ENCODE measurements at regions not wholly inside any gene's neighbourhood (a gene's known extent, or its start where the extent isn't known, plus 50 kb on each side); places are given as distances from the start of the nearest gene placed in this dataset.
"Not testable (repeated sequence)": the region's sequence is repeated elsewhere in the genome, so short reads cannot be mapped to it uniquely, and the experiment has no call there.

DNA sequence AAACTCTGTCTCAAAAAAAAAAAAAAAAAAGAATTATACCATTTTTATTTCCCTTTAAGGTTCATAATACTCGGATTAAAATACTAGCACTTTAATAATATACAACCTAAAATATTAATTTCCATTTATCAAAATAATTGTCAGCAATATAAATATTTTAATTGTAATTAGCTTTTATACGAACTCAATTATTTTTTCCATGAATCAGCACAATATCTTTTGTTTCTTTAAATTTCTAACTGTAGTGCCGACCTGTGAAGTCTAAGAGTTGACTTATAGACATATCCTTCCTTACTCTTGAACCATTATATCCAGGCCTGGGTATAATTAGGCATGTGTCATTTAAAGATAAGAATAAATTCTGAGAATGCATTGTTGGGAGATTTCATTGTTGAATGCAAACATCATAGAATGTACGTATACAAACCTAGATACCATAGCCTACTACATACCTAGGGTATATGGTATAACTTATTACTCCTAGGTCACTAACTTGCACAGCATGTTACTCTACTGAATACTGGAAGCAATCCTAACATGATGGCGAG lies 996.7 kb upstream of the TMPRSS15 start:
- no peak for DNase-seq (ENCODE audit: low spot score)

DNA sequence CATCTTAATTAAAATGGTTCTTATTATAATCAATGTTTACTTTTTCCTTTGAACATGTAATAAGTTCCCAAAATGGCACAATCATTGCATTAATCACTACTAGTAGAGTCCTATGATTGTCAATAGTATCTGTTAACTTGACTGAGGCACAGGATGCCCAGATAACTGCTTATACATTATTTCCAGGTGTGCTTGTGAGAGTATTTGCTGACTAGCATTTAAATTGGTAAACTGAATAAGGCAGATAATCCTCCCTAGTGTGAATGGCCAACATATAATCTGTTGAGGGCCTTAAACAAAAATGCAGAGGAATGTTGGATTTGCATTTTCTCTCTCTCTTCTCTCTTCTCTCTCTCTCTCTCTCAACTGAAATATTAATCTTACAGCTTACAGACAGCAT lies 999.3 kb upstream of the TMPRSS15 start:
- no peak for DNase-seq (ENCODE audit: low spot score)

DNA sequence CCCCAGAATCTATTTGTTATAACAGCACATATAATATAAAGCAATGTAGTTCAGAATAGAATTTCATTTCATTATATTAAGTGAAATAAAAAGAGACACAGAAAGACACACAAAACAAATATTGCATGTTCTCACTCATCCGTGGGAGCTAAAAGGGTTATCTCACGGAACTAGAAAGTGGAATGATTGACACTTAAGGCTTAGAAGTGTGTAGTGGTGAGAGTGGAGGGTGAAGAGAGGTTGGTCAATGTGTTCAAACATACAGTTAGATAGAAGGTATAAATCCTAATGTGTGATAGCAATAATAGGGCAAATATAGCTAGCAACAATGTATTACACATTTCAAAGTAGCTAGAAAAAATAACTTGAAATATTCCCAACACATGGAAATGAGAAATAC lies 1001.7 kb upstream of the TMPRSS15 start:
- no peak for DNase-seq (ENCODE audit: low spot score)

DNA sequence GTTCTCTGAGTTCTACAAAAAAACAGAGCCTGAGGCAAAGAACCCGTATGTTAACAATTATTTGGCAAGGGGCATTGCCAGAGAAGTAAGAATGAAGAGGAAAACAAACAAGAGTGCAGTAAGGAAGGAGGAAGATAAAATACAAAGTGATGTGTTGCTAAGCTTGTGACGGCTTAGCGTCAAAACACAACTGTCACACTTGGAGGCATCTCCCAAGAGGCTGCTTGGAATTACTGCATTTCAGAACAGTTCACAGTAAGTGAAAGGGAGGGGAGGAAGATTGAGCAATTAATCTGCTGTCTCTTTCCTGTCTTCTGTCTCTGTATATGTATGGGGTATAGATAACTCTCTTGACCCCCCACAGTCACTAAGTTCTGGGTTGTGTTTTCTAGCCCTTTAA lies 1017.0 kb upstream of the TMPRSS15 start:
- no peak for DNase-seq (ENCODE audit: low spot score)

DNA sequence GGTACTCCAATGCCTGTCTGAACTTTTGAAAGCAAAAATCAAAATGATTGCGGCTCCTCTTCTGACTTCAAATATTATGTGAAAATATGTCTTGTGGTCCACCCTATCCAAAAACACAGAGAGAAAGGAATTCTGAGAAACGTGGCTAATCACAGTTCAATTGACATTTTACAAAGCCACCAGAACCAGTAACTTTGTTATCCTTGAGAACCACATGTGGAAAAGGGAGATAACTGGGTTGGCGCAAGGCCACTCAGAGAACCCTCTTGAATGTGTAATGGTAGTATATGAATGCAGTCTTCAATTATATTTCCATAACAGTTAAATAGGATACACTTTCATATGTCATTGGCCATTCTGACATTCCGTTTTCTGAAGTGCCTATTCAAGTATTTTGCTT lies 1030.0 kb upstream of the TMPRSS15 start:
- DNase-seq (ENCODE audit: low spot score): no peak

DNA sequence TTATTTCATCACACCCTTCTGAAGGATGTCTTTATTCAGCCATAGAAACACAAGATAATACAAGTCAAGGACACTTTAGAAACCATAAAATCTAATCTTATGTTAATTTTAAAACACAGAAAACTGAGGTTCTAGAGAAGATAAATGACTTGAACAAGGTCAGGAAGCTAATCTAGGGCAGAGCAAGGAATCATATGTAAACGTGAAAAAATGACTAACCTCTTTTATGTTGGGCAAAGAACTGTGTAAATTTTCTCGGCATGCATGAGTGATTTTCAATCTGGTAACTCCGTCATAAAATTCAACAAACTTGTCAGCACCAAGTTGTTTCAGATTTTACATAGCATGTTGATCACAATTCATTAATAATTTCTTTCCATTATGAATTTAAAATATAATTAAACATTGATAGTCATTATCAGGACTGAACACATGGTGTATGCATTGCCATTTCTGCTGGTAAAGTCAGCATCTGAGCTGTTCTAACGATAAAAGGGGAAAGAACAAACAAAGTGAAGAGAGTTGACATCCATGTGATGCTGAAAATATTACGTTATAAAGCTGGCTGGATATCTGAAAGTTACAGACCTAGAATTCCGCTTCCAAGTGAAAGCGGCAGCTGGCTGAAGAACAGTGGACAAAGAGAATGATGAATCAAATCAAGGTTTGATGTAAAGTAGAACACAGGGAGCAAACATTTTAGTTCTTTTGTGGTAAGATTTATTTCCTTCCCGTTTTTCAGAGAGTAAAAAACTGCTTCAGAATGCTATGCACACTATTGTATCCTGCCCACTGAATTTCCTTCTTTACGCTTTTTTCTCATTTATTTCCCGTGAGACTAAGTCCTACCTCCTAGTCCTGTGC lies 1037.4 kb upstream of the TMPRSS15 start:
- no peak for DNase-seq (ENCODE audit: low spot score)

DNA sequence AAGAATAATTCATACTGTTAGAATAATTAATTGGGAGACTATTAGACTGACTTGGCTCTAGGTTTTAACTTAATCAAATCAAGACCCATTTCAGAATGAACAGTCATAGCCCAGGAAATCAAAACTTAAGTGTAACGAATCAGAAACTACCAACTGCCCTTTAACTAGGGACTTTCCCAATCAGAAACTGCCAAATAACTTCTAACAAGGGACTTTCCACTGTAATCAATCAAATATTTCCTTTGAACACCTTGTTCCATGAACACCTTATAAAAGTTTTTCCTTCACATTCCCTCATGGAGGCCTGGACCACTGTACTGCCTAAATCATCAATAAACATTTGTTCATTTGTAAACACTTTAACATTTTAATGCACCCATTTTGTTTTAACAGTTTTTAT lies 1054.7 kb upstream of the TMPRSS15 start:
- no peak for DNase-seq (ENCODE audit: low spot score)

DNA sequence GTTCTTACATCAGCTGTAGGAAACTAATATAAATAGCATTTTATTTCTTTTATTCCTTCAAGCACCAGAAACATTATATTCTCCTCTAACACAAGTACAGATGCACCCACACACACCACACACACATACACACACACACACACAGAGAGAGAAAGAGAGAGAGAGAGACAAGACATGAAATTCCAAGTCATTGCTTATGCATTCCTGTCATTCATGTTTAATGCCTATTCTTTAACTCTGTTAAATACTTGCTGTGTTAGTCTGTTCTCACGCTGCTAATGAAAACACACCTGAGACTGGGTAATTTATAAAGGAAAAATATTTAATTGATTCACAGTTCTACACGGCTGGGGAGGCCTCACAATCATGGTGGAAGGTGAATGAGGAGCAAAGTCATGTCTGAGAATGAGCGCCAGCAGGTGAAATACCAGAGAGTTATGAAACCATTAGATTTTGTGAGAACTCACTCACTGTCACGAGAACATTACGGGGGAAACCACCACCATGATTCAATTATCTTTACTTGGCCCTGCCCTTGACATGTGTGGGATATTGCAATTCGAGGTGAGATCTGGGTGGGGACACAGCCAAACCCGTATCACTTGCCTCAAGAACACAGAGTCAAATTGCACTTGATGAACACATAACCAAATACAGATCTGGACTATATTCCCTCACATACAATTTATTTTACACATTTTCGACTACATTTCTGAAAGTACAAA lies 1058.1 kb upstream of the TMPRSS15 start:
- DNase-seq (ENCODE audit: low spot score): no peak

DNA sequence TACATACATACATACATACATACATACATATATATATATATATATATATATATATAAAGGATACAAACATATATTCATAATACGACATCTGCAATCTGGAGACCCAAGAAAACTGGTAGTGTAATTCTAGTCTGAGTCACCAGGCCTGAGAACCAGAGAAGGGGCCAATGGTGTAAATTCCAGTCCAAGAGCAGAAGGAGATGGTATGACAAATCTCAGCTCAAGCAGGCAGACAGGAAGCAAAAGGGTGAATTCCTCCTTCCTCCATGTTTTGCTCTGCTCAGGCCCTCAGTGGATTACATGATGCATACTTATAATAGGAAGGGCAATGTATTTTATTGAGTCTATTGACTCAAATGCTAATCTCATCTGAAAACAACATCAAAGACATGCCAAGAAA lies 1060.4 kb upstream of the TMPRSS15 start:
- DNase-seq (ENCODE audit: low spot score): no peak

DNA sequence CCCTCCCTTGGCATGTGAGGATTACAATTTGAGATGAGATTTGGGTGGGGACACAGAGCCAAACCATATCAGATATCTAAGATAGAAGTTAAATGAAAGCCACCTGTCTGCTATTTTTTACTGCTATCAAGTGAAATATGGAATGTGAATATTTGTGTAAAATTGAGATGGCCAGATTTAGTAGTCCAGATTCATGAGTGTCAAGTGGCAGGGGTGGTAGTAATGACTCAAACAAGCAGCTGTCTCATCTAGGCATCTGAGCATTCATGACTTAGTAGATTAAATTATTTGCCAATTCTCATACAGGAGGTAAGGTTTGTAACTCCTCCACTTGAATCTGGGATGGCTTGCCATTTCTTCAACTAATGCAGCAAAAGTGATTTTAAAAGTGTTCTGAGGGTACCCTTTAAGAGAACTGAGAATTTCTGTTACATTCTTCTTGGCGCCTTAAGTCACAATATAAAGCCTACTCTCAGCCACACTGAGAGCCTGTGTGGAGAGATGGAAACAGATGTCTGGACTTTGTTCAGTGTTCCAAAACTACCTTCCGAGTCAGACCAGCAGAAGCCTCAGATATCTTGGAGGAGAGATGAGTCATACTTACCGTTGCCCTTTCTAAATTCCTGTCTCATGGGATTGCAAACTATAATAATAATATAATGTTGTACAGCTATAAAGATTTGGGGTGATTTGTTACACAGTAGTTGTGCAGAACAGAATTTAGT lies 1065.6 kb upstream of the TMPRSS15 start:
- no peak for DNase-seq (ENCODE audit: low spot score)

DNA sequence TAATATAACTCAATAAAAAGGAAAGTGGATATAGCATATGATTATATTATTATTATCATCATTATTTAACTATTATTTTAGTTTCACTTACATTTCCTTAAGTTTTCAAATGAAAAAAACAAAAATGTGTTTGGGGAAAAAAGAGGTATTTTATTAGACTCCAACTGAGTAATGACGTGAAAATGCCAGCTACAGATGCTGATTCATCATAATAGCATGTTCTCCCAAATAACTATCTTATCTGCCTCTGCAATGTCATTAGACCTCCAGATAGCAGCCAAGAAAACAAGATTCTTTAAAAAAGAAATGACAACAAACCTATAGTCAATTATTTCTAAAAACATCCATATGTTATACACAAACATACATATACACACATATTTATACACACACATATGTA lies 1071.9 kb upstream of the TMPRSS15 start:
- DNase-seq (ENCODE audit: low spot score): no peak

DNA sequence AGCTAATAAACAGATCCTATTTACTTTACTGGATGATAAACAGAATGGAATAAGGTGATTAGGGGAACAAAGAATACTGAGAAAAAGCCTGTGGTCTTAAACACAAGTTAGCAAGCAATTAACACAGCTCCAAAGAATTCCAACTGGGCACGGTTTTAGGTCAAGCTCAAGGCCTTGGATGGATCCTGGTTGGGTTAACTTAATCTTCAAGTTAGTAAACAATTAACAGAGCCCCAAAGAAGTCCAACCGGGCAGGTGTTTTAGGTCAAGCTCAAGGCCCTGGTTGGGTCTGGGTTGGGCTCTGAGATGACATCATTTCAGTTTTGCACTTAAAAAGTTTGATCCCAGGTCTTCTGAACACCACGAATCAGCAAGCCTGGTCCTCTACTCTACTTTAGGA lies 1086.3 kb upstream of the TMPRSS15 start:
- DNase-seq (ENCODE audit: low spot score): no peak

DNA sequence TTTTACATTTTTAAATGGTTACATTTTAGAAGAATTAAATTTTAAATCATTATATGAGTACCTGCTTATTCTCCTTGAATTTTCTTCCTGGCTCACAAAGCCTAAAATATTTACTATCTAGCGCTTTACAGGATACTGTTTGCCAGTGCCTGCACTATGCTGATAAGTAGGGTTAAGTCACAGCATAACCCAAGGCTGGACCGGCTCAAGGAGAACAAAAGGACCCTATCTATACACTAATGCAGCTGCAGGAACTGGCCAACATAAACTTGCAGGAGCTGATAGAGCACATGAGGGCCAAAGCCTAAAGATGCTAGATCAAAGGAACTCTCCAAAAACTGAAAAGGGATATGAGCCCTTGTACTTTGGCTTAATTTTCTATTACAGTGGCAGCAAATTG lies 1086.9 kb upstream of the TMPRSS15 start:
- DNase-seq (ENCODE audit: low spot score): no peak

DNA sequence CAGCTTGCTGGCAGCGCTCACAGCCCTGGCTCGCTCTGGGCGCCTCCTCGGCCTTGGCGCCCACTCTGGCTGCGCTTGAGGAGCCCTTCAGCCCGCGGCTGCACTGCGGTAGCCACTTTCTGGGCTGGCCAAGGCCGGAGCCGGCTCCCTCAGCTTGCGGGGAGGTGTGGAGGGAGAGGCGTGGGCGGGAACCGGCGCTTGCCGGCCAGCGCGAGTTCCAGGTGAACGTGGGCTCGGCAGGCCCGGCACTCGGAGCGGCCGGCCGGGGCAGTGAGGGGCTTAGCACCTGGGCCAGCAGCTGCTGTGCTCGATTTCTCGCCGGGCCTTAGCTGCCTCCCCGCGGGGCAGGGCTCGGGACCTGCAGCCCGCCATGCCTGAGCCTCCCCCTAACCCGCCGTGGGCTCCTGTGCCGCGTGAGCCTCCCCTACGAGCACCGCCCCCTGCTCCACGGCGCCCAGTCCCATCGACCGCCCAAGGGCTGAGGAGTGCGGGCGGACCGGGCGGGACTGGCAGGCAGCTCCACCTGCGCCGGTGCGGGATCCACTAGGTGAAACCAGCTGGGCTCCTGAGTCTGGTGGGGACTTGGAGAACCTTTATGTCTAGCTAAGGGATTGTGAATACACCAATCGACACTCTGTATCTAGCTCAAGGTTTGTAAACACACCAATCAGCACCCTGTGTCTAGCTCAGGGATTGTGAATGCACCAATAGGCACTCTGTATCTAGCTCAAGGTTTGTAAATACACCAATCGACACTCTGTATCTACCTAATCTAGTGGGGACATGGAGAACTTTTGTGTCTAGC lies 1090.1 kb upstream of the TMPRSS15 start:
- not testable (repeated sequence) for DNase-seq (ENCODE audit: low spot score)

DNA sequence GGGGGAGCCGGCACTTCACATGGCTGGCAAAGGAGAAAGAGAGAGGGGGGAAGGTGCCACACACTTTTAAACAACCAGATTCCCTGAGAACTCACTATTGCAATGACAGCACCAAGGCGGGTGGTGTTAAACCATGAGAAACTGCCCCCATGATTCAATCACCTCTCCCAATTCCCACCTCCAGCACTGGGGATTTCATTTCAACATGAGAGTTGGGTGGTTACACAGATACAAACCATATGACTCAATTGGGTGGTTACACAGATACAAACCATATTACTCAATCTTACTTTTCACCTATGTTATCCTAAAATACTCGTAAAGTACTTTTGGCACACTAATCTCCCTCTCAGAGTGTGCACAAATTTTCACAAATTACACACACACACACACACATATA lies 1097.5 kb upstream of the TMPRSS15 start:
- no peak for DNase-seq (ENCODE audit: low spot score)

DNA sequence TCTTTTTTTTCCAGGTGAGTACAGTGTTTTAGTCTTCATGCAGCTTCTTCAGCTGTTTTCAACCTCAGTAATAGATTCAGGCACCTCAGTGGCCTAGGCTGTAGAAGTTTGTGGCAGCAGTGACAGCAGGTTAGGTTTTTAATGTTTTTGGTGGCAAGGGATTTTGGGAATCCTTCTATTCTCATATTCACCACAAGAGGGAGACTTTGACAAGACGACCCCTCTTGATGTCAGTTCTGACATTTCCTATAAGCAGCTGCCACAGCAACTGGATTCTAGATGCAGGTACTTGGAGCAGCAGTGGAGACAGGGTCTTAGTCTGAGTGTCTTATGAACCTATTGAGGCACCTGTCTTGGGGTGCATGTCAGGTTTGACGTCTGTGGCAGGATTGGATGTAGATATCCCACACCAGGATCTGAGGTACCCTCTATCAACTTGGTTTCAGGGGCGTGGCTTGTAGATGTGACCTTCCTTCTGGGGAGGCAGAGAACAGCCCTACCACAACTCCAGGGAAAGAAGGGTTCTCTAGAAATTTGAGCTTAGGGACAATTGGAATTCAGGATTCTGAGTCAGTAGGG lies 1104.2 kb upstream of the TMPRSS15 start:
- no peak for DNase-seq (ENCODE audit: low spot score)

DNA sequence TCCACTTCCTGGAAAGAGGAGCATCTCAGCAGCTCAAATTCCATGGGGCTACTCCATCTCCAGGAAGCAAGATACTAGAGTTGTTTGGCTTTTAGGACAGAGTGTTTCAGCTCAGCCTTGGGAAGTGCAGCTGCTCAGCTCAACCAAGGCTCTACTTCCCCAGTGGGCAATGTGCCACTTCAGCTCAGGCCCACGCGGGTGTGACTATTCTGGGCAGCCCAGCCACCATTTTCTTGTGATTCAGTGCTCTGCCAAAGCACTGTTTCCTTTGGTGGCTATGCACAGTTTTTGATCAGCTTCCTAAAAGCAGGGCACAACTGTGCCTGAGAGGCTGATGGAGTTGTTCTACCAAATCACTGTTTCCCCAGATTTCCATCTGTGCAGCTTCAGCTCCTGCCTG lies 1104.9 kb upstream of the TMPRSS15 start:
- no peak for DNase-seq (ENCODE audit: low spot score)

DNA sequence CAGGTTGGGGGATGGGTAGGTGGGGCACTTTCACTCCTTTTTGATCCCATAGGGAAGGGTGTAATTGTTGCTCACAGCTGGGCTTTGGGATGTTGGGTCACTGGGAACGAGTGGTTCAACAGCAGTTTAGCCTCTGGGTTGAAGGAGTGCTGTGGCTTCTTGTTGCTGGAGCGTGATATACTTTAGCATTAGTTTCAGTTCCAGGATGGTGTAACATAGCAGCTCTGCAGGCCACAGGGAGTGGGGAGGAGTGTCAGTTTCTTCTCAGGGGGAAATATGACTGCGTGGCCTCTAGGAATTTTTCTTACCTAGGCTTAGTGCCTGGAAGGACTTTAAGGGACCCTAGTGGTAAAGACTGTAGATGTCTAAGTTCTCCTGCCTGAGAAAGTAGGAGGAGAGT lies 1105.3 kb upstream of the TMPRSS15 start:
- DNase-seq (ENCODE audit: low spot score): no peak

DNA sequence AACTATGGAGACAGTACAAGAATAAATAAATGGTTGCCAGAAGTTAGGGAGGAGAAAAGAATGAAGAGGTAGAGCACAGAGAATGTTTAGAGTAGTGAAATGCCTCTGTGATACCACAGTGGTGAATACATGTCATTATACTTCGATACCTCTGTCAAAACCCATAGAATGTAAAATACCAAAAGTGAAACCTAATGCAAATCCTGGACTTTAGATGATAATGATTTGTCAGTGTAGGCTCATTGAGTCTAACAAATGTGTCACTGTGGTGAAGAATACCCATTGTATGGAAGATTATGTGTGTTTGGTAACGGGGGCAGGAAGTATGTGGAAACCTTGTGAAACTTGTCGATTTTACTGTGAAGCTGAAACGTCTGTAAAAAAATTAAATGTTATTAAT lies 1106.5 kb upstream of the TMPRSS15 start:
- no peak for DNase-seq (ENCODE audit: low spot score)

DNA sequence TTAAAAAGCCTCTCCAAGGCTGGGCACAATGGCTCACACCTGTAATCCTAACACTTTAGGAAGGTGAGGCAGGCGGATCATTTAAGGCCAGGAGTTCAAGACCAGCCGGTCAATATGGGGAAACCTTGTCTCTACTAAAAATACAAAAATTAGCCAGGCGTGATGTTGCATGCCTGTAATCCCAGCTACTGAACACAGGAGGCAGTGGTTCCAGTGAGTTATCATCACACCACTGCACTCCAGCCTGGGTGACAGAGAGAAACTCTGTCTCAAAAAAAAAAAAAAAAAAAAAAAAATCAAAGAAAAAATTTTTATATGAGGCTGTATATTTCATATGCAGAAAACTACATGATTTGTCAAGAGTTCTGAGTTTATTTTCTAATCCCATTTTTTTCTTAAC lies 1107.1 kb upstream of the TMPRSS15 start:
- no peak for DNase-seq (ENCODE audit: low spot score)

DNA sequence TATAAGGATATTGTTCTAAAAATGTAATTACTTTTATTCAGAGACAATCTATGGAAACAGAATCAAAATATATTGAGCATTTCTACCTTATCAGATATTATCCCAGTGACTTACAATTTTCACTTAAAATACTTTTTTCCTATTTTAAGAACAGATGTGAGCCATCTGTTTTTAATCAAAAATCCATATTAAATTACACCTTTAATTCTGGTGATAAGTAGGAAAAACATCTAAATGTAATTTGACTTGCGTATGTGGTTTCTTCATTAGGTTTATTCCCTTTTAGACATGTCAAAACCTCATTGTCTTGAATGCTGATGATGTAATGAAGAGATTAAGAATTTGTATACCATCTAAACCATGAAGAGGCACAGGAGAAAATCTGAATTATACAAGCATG lies 1118.8 kb upstream of the TMPRSS15 start:
- DNase-seq (ENCODE audit: low spot score): no peak
